SK-N-SH (cell line): ENCODE measurements at regions not wholly inside any gene's neighbourhood (a gene's known extent, or its start where the extent isn't known, plus 50 kb on each side); places are given as distances from the start of the nearest gene placed in this dataset.

Experiments
- CTCF ChIA-PET: fragments of 300-600, 350-600 bp; formaldehyde crosslinking; extraction: SDS; loops from one replicate; lab custom pipeline; 2021; lab: Yijun Ruan, JAX
- POLR2A ChIA-PET: fragments of 350-600 bp; sonication (Branson Sonifier 250); formaldehyde crosslinking; extraction: SDS; loops from one replicate; lab custom pipeline; 2020; ENCODE audit warnings: antibody characterized with exemption, inconsistent platforms; lab: Yijun Ruan, JAX
- DNase-seq: peaks from one replicate; pipeline ENCODE4 v3.0.0; 2012
- H2AFZ ChIP-seq: fragments of 200-600 bp; sonication (generic); 2 replicates; pipeline ENCODE4 v1.8.1; 2016; ENCODE audit warnings: antibody characterized with exemption, mild to moderate bottlenecking, low read depth
- H3F3A ChIP-seq: fragments of 200-600 bp; sonication (generic); replicated peaks from 2 replicates; pipeline ENCODE3; 2016; ENCODE audit warnings: antibody characterized with exemption, mild to moderate bottlenecking; ENCODE audit not compliant: insufficient read depth
- H3K27ac ChIP-seq, 2 experiments: fragments of 200-500 bp in 1 of 2; fragments of 200-600 bp in 1 of 2; sonication (Bioruptor generic) in 1 of 2; sonication (generic), shearing (Covaris generic) in 1 of 2; 2 replicates each; pipeline versions ENCODE4 v1.5.1 to v1.6.1; 2014 to 2016; ENCODE audit warnings: low read depth in 2 of 2, inconsistent platforms in 1 of 2, low read length in 1 of 2, mild to moderate bottlenecking in 1 of 2, mixed read lengths in 1 of 2
- H3K27me3 ChIP-seq: fragments of 200-600 bp; sonication (generic), shearing (Covaris generic); 2 replicates; pipeline ENCODE4 v1.6.1; 2016; ENCODE audit warnings: mixed run types; ENCODE audit not compliant: insufficient read depth
- H3K36me3 ChIP-seq, 2 experiments: fragments of 200-500 bp in 1 of 2; fragments of 200-600 bp in 1 of 2; sonication (Bioruptor generic) in 1 of 2; sonication (generic) in 1 of 2; replicated peaks in 1 of 2; 2 replicates each; pipeline versions ENCODE3 to v1.5.1; 2014 to 2016; ENCODE audit warnings: low read length in 1 of 2, mild to moderate bottlenecking in 1 of 2; ENCODE audit not compliant: insufficient read depth in 2 of 2, control insufficient read depth in 1 of 2
- H3K4me1 ChIP-seq, 2 experiments: fragments of 200-500 bp in 1 of 2; fragments of 200-600 bp in 1 of 2; sonication (Bioruptor generic) in 1 of 2; sonication (generic), shearing (Covaris generic) in 1 of 2; 2 replicates each; pipeline versions ENCODE4 v1.5.1 to v1.6.1; 2014 to 2016; ENCODE audit warnings: low read depth in 1 of 2, low read length in 1 of 2, mixed run types in 1 of 2; ENCODE audit not compliant: insufficient read depth in 2 of 2, control insufficient read depth in 1 of 2
- H3K4me2 ChIP-seq: fragments of 200-600 bp; sonication (generic), shearing (Covaris generic); 2 replicates; pipeline ENCODE4 v1.6.1; 2017; ENCODE audit warnings: mixed run types
- H3K4me3 ChIP-seq, 2 experiments: fragments of 200-500 bp in 1 of 2; fragments of 200-600 bp in 1 of 2; sonication (Bioruptor generic) in 1 of 2; sonication (generic), shearing (Covaris generic) in 1 of 2; 2 replicates each; pipeline versions ENCODE4 v1.5.1 to v1.8.1; 2014 to 2016; ENCODE audit warnings: low read depth in 2 of 2, inconsistent platforms in 1 of 2, low read length in 1 of 2, mild to moderate bottlenecking in 1 of 2, mixed read lengths in 1 of 2, moderate library complexity in 1 of 2
- H3K79me2 ChIP-seq: fragments of 200-600 bp; sonication (generic); 2 replicates; pipeline ENCODE4 v1.8.1; 2017; ENCODE audit warnings: mild to moderate bottlenecking; ENCODE audit not compliant: insufficient read depth
- H3K9ac ChIP-seq: fragments of 200-600 bp; sonication (generic); 2 replicates; pipeline ENCODE4 v1.6.1; 2017; ENCODE audit warnings: mixed run types
- H3K9me2 ChIP-seq: fragments of 200-600 bp; sonication (generic); 2 replicates; pipeline ENCODE4 v1.6.1; 2017; ENCODE audit warnings: mixed run types
- H3K9me3 ChIP-seq: fragments of 200-600 bp; sonication (generic); 2 replicates; pipeline ENCODE4 v1.6.1; 2017; ENCODE audit warnings: mixed run types, mild to moderate bottlenecking, moderate library complexity
- H4K20me1 ChIP-seq: fragments of 200-600 bp; sonication (generic); 2 replicates; pipeline ENCODE4 v1.6.1; 2017; ENCODE audit warnings: mild to moderate bottlenecking, mixed run types; ENCODE audit not compliant: insufficient read depth
- CHD2 ChIP-seq: fragments of 150-350 bp; IDR thresholded peaks from 2 replicates; pipeline ENCODE4 v1.6.1; 2018; ENCODE audit warnings: low read length; ENCODE audit not compliant: partially characterized antibody
- ELF1 ChIP-seq: IDR thresholded peaks from 2 replicates; pipeline ENCODE4 v1.4.0; 2012
- FOXJ3 ChIP-seq: sonication (generic); formaldehyde crosslinking; IDR thresholded peaks from 2 replicates; pipeline ENCODE4 v1.5.1; 2020; ENCODE audit warnings: mild to moderate bottlenecking, missing genetic modification reagents
- FOXM1 ChIP-seq: IDR thresholded peaks from 2 replicates; pipeline ENCODE4 v1.4.0; 2012; ENCODE audit warnings: low read depth, mild to moderate bottlenecking
- IRF3 ChIP-seq: fragments of 150-350 bp; IDR thresholded peaks from 2 replicates; pipeline ENCODE4 v1.6.1; 2016; ENCODE audit warnings: mild to moderate bottlenecking, low read depth, low read length
- JUND ChIP-seq: IDR thresholded peaks from 2 replicates; pipeline ENCODE4 v1.4.0; 2012
- MEF2A ChIP-seq: IDR thresholded peaks from 2 replicates; pipeline ENCODE4 v1.4.0; 2012; ENCODE audit warnings: low read depth, borderline replicate concordance
- MXI1 ChIP-seq: IDR thresholded peaks from 2 replicates; pipeline ENCODE4 v1.6.1; 2012; ENCODE audit warnings: mild to moderate bottlenecking, low read depth, low read length, improper control_type of control experiment
- NRF1 ChIP-seq: IDR thresholded peaks from 2 replicates; pipeline ENCODE4 v1.6.1; 2012; ENCODE audit warnings: low read depth, mild to moderate bottlenecking, low read length
- RAD21 ChIP-seq: IDR thresholded peaks from 2 replicates; pipeline ENCODE4 v1.6.1; 2012; ENCODE audit warnings: mild to moderate bottlenecking, low read length
- RFX5 ChIP-seq: IDR thresholded peaks from 2 replicates; pipeline ENCODE4 v1.6.1; 2012; ENCODE audit warnings: mild to moderate bottlenecking, improper control_type of control experiment, low read length
- RXRA ChIP-seq: IDR thresholded peaks from 2 replicates; pipeline ENCODE4 v1.4.0; 2012; ENCODE audit warnings: low read depth, mild to moderate bottlenecking, borderline replicate concordance
- SIN3A ChIP-seq: IDR thresholded peaks from 2 replicates; pipeline ENCODE4 v1.6.1; 2012; ENCODE audit warnings: low read depth, mild to moderate bottlenecking, low read length, moderate library complexity, borderline replicate concordance
- TEAD4 ChIP-seq: IDR thresholded peaks from 2 replicates; pipeline ENCODE4 v1.4.0; 2012; ENCODE audit warnings: mild to moderate bottlenecking, borderline replicate concordance; ENCODE audit not compliant: insufficient read depth
- ZBTB33 ChIP-seq: IDR thresholded peaks from 2 replicates; pipeline ENCODE4 v1.4.0; 2012; ENCODE audit warnings: low read depth, borderline replicate concordance
- WGBS: methylation state at CpG from one replicate; pipeline ENCODE4 v1.1.6; 2017; ENCODE audit warnings: low lambda C conversion rate; 5-methylcytosine and 5-hydroxymethylcytosine counted together
- TF ChIP-seq, protein P1 (sequence below): IDR thresholded peaks from 2 replicates; pipeline ENCODE4 v1.4.0; 2012; ENCODE audit warnings: low read depth
- TF ChIP-seq, protein P2 (sequence below): fragments of 150-350 bp; IDR thresholded peaks from 2 replicates; pipeline ENCODE4 v1.6.1; 2017; ENCODE audit warnings: antibody characterized with exemption, low read length, low read depth, borderline replicate concordance
- TF ChIP-seq, protein P3 (sequence below): IDR thresholded peaks from 2 replicates; pipeline ENCODE4 v1.4.0; 2012; ENCODE audit warnings: low read depth, borderline replicate concordance

- H4K20me1 ChIP-seq: no peaks in the 10 kb centered on the region
- no peaks in the 10 kb centered on the region for H3F3A ChIP-seq
- no peaks in the 10 kb centered on the region for H3K36me3 ChIP-seq
- ChIA-PET POLR2A (no interaction called here), CTCF (no interaction called here)
- H3K9ac ChIP-seq: no peak overlapping the region
- no peaks in the 10 kb centered on the region for H3K79me2 ChIP-seq
- 46% methylated on average over 15 of the region's 16 CpGs for WGBS
- H2AFZ ChIP-seq: no peak overlapping the region
- peaks cover 7% of the 10 kb centered on the region; the same call in 1 of the 2 replicates for H3K27me3 ChIP-seq
- no peak for DNase-seq
- H3K4me1 ChIP-seq: no peaks in the 10 kb centered on the region
- no peak overlapping the region for H3K27ac ChIP-seq
- TF ChIP-seq IRF3 (no peak), RAD21 (no peak), RXRA (no peak), FOXM1 (no peak), ZBTB33 (no peak), CHD2 (no peak), TEAD4 (no peak), RFX5 (no peak), MEF2A (no peak), JUND (no peak), ELF1 (no peak), MXI1 (no peak), NRF1 (no peak), FOXJ3 (CRISPR knock-in tag) (no peak), SIN3A (no peak)
- TF ChIP-seq, protein P1, sequence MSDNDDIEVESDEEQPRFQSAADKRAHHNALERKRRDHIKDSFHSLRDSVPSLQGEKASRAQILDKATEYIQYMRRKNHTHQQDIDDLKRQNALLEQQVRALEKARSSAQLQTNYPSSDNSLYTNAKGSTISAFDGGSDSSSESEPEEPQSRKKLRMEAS: no peak
- TF ChIP-seq, protein P2, sequence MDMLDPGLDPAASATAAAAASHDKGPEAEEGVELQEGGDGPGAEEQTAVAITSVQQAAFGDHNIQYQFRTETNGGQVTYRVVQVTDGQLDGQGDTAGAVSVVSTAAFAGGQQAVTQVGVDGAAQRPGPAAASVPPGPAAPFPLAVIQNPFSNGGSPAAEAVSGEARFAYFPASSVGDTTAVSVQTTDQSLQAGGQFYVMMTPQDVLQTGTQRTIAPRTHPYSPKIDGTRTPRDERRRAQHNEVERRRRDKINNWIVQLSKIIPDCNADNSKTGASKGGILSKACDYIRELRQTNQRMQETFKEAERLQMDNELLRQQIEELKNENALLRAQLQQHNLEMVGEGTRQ: no peak
- TF ChIP-seq, protein P3, sequence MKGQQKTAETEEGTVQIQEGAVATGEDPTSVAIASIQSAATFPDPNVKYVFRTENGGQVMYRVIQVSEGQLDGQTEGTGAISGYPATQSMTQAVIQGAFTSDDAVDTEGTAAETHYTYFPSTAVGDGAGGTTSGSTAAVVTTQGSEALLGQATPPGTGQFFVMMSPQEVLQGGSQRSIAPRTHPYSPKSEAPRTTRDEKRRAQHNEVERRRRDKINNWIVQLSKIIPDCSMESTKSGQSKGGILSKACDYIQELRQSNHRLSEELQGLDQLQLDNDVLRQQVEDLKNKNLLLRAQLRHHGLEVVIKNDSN: no peak
- no peaks in the 10 kb centered on the region for H3K9me3 ChIP-seq
- no peak overlapping the region for H3K4me2 ChIP-seq
- H3K9me2 ChIP-seq: no peaks in the 10 kb centered on the region
- no peak overlapping the region for H3K4me3 ChIP-seq
Observed at GRCh38 chr18:78605255-78605654, 374.4 kb upstream of the SALL3 start.
